T-cell (primary cell): ENCODE measurements at regions not wholly inside any gene's neighbourhood (a gene's known extent, or its start where the extent isn't known, plus 50 kb on each side); places are given as distances from the start of the nearest gene placed in this dataset.
"Not testable (repeated sequence)": the region's sequence is repeated elsewhere in the genome, so short reads cannot be mapped to it uniquely, and the experiment has no call there.

ENCODE experiments used
- ATAC-seq, 4 experiments: fragments of 200-7000 bp in 3 of 4; fragments of 150-1000 bp in 1 of 4; cut with Tn5 transposase; replicated peaks in 1 of 4; 1 replicate in 3 of 4; 2 replicates in 1 of 4; pipeline ENCODE4 v1.10.0; 2021; ENCODE audit warnings: moderate library complexity in 3 of 4, mild to moderate bottlenecking in 2 of 4, moderate number of reproducible peaks in 1 of 4
- CTCF ChIA-PET, 2 donors: fragments of 300-600 bp; sonication (Branson Sonifier 250); formaldehyde crosslinking; loops; one replicate each; lab custom pipeline; 2022; ENCODE audit warnings: antibody characterized with exemption in 2 of 2; lab: Charles Lee
- POLR2A ChIA-PET, 2 donors: fragments of 300-600 bp; sonication (Branson Sonifier 250); formaldehyde crosslinking; loops; one replicate each; lab custom pipeline; 2022; ENCODE audit warnings: antibody characterized with exemption in 2 of 2; lab: Charles Lee
- DNase-seq, 35 experiments: peaks; one replicate each; pipeline versions ENCODE4 v3.0.0 to v3.0.0-alpha.2; 2013 to 2023
- H3K27ac ChIP-seq: one replicate; pipeline ENCODE4 v1.5.1; 2013; ENCODE audit warnings: low read length
- H3K27me3 ChIP-seq, 2 experiments: replicated peaks in 1 of 2; 1 replicate in 1 of 2; 2 replicates in 1 of 2; pipeline versions ENCODE4 v1.6.1 to v1.7.0; 2013; ENCODE audit warnings: low read length in 1 of 2, mixed read lengths in 1 of 2; ENCODE audit not compliant: control insufficient read depth in 2 of 2, insufficient read depth in 2 of 2; ENCODE audit errors: extremely low read depth in 1 of 2
- H3K36me3 ChIP-seq, 2 donors: 1 replicate in 1 of 2; 2 replicates in 1 of 2; pipeline versions ENCODE4 v1.6.1 to v1.7.0; 2013; ENCODE audit warnings: low read length in 1 of 2; ENCODE audit not compliant: control insufficient read depth in 2 of 2, insufficient read depth in 1 of 2; ENCODE audit errors: extremely low read depth in 1 of 2
- H3K4me1 ChIP-seq, 2 experiments: 1 replicate in 1 of 2; 2 replicates in 1 of 2; pipeline versions ENCODE4 v1.6.1 to v1.7.0; 2013; ENCODE audit warnings: low read length in 2 of 2, mixed read lengths in 1 of 2; ENCODE audit not compliant: insufficient read depth in 2 of 2, control insufficient read depth in 1 of 2; ENCODE audit errors: extremely low read depth in 1 of 2
- H3K4me3 ChIP-seq, 2 donors: 1 replicate in 1 of 2; 2 replicates in 1 of 2; pipeline versions ENCODE4 v1.5.1 to v1.7.0; 2013; ENCODE audit warnings: mild to moderate bottlenecking in 2 of 2, low read length in 1 of 2, moderate library complexity in 1 of 2; ENCODE audit not compliant: control insufficient read depth in 1 of 2; ENCODE audit errors: extremely low read depth in 1 of 2
- H3K9me3 ChIP-seq: 2 replicates; pipeline ENCODE4 v1.7.0; 2013
- H3K27ac Mint-ChIP-seq, 2 donors: one replicate each; pipeline ENCODE4 v1.8.0; 2020 to 2021; ENCODE audit warnings: mild to moderate bottlenecking in 2 of 2, mixed read lengths in 2 of 2
- H3K27me3 Mint-ChIP-seq, 2 donors: one replicate each; pipeline ENCODE4 v1.8.0; 2021 to 2022; ENCODE audit warnings: mixed read lengths in 2 of 2
- H3K36me3 Mint-ChIP-seq: one replicate; pipeline ENCODE4 v1.8.0; 2021; ENCODE audit warnings: mixed read lengths
- H3K4me1 Mint-ChIP-seq, 3 donors: one replicate each; pipeline ENCODE4 v1.8.0; 2020 to 2022; ENCODE audit warnings: mixed read lengths in 3 of 3, mild to moderate bottlenecking in 1 of 3
- H3K4me3 Mint-ChIP-seq, 3 donors: one replicate each; pipeline ENCODE4 v1.8.0; 2020 to 2022; ENCODE audit warnings: mild to moderate bottlenecking in 3 of 3, mixed read lengths in 3 of 3, moderate library complexity in 3 of 3
- H3K9me3 Mint-ChIP-seq, 3 donors: one replicate each; pipeline ENCODE4 v1.8.0; 2020 to 2022; ENCODE audit warnings: mixed read lengths in 3 of 3
- WGBS: methylation state at CpG from one replicate; pipeline ENCODE4 v1.1.5; 2013; ENCODE audit warnings: missing lambda C conversion rate; ENCODE audit not compliant: insufficient coverage; 5-methylcytosine and 5-hydroxymethylcytosine counted together

DNA sequence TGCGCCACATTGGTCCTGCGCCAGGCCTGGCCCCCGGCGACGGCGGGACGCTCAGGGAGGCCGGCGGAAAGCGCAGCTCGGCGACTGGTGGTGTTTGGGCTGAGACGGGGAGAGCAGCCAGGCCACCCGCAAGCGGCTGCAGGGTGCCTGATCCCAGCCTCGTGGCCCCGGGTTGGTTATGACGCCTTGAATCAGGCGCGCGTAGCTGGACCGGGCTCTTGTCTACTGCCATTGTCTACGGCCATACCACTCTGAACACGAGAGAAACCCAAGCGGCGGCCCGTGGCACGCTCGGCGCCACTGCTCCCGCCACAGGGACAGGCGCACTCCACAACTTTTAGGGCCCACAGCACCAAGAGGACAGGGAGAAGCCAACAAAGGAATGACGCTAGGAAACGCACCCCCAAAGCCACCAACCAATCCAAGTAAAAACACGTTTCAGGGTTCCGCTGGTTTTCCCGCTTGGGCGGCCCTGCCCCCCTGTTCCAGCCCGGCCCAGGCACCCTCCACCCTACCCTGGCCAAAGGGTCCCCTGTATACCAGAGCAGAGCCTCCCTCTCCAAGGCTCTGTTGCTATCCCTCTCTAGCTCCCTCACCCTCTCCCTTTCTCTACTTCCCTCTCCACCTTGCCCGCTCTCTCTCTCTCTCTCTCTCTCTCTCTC, 1849.3 kb upstream of the DEFB115 start:
- ChIA-PET POLR2A (no interaction called here), CTCF (no interaction called here)
- Mint-ChIP-seq H3K4me1 (peaks cover 0 to 2% (median 0%) of the 10 kb centered on the region in 3 donors), H3K9me3 (peaks cover 23 to 39% (median 28%) of the 10 kb centered on the region in 3 donors), H3K4me3 (no peak overlapping the region), H3K27ac (no peak overlapping the region), H3K36me3 (peaks cover 4% of the 10 kb centered on the region), H3K27me3 (peaks cover 8 to 19% of the 10 kb centered on the region in 2 donors)
- 54% methylated on average over 37 of the region's 40 CpGs for WGBS
- Histone ChIP-seq H3K27me3 (peaks cover 0 to 8% of the 10 kb centered on the region in 2 experiments), H3K4me1 (peaks cover 0 to 3% of the 10 kb centered on the region in 2 experiments), H3K4me3 (no peak overlapping the region), H3K36me3 (no peaks in the 10 kb centered on the region), H3K27ac (no peak overlapping the region), H3K9me3 (no peaks in the 10 kb centered on the region)
- ATAC-seq (no peak), DNase-seq (no peak)

GRCh38 chr20:29408707-29409106, 1848.8 kb upstream of the DEFB115 start:
- H3K36me3 ChIP-seq, ATAC-seq, H3K4me3 ChIP-seq, H3K4me1 ChIP-seq, H3K4me3 Mint-ChIP-seq, POLR2A ChIA-PET, H3K4me1 Mint-ChIP-seq, DNase-seq, H3K9me3 ChIP-seq, CTCF ChIA-PET, H3K27me3 ChIP-seq, H3K36me3 Mint-ChIP-seq, H3K27ac Mint-ChIP-seq, H3K27ac ChIP-seq: not testable (repeated sequence)
- Mint-ChIP-seq H3K27me3 (peaks cover 8 to 19% of the 10 kb centered on the region in 2 donors), H3K9me3 (peaks cover 25 to 39% (median 32%) of the 10 kb centered on the region in 3 donors)
- WGBS = 59% methylated on average over 17 of the region's 17 CpGs

- H3K27me3 ChIP-seq, H3K4me1 Mint-ChIP-seq, CTCF ChIA-PET, POLR2A ChIA-PET, H3K36me3 Mint-ChIP-seq, H3K9me3 ChIP-seq, H3K4me3 Mint-ChIP-seq, ATAC-seq, DNase-seq, H3K27ac ChIP-seq, H3K36me3 ChIP-seq, H3K4me3 ChIP-seq, H3K4me1 ChIP-seq, H3K27ac Mint-ChIP-seq: not testable (repeated sequence)
- Mint-ChIP-seq H3K9me3 (peaks cover 25 to 39% (median 32%) of the 10 kb centered on the region in 3 donors), H3K27me3 (peaks cover 8 to 19% of the 10 kb centered on the region in 2 donors)
- WGBS = 45% methylated on average over 22 of the region's 26 CpGs
Measured at GRCh38 chr20:29409160-29409689, 1848.2 kb upstream of the DEFB115 start.

- no peaks in the 10 kb centered on the region for H3K36me3 ChIP-seq
- no peak overlapping the region for H3K4me3 ChIP-seq
- H3K4me1 ChIP-seq = peaks cover 0 to 3% of the 10 kb centered on the region in 2 experiments
- ChIA-PET POLR2A (no interaction called here), CTCF (no interaction called here)
- 54% methylated on average over 51 of the region's 57 CpGs for WGBS
- H3K27ac ChIP-seq = no peak overlapping the region
- no peaks in the 10 kb centered on the region for H3K9me3 ChIP-seq
- Mint-ChIP-seq H3K36me3 (peaks cover 4% of the 10 kb centered on the region), H3K27ac (no peak overlapping the region), H3K27me3 (peaks cover 8 to 19% of the 10 kb centered on the region in 2 donors), H3K4me1 (peaks cover 0 to 2% (median 0%) of the 10 kb centered on the region in 3 donors), H3K9me3 (peaks cover 25 to 34% (median 27%) of the 10 kb centered on the region in 3 donors), H3K4me3 (peak overlapping the region in 1 of 3 donors; percentile 14)
- H3K27me3 ChIP-seq = peaks cover 0 to 8% of the 10 kb centered on the region in 2 experiments
- peak in 3 of 4 experiments; percentile 15 to 22 (median 21) for ATAC-seq
- peak in 1 of 35 experiments; percentile 13 for DNase-seq
Measured at GRCh38 chr20:29409833-29410805, 1847.3 kb upstream of the DEFB115 start.

DNA sequence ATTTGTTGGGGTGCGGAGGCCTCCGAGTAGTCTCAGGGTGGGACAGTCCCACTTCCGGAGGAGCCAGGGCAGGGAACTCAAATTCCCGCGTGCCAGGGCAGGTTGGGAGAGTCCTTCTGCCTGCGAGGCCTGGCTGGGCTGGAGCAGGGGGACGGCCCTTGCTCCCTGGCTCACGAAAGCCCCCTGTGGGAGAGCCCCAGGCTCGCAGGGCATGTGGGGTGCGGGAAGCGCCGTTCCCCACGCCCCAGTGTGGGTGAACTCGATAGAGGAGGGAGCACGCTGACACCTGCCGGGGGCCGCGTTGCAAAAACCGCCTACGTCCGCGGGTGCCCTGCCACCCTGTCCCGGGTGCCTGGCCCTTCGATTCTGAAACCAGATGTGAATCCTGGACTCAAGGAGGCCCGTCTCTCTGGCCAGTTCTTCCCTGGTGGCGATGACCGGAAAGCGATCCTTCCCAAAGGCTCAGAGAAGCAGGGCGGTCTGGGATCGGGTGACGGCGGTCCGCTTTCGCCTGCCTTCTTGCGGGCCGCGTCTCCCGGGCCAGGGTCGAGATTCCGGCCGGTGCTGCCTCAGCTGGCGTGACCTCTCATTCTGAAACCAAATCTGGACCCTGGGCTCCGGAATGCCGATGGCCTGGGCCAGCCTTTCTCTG, 1846.5 kb upstream of the DEFB115 start:
- H3K9me3 Mint-ChIP-seq = peaks cover 24 to 33% (median 27%) of the 10 kb centered on the region in 3 donors
- H3K36me3 ChIP-seq = no peaks in the 10 kb centered on the region
- H3K4me3 Mint-ChIP-seq = peak overlapping the region in 1 of 3 donors; percentile 41
- ChIA-PET CTCF (no interaction called here), POLR2A (no interaction called here)
- peaks cover 8 to 19% of the 10 kb centered on the region in 2 donors for H3K27me3 Mint-ChIP-seq
- ATAC-seq (peak in 2 of 4 experiments; percentile 20 to 42), DNase-seq (no peak)
- peaks cover 0 to 3% of the 10 kb centered on the region in 2 experiments for H3K4me1 ChIP-seq
- peaks cover 0 to 8% of the 10 kb centered on the region in 2 experiments for H3K27me3 ChIP-seq
- H3K27ac Mint-ChIP-seq = no peak overlapping the region
- no peak overlapping the region for H3K4me3 ChIP-seq
- H3K36me3 Mint-ChIP-seq = peaks cover 4% of the 10 kb centered on the region
- H3K27ac ChIP-seq = no peak overlapping the region
- no peaks in the 10 kb centered on the region for H3K9me3 ChIP-seq
- WGBS = 57% methylated on average over 44 of the region's 44 CpGs
- H3K4me1 Mint-ChIP-seq = peaks cover 0 to 2% (median 0%) of the 10 kb centered on the region in 3 donors

DNA sequence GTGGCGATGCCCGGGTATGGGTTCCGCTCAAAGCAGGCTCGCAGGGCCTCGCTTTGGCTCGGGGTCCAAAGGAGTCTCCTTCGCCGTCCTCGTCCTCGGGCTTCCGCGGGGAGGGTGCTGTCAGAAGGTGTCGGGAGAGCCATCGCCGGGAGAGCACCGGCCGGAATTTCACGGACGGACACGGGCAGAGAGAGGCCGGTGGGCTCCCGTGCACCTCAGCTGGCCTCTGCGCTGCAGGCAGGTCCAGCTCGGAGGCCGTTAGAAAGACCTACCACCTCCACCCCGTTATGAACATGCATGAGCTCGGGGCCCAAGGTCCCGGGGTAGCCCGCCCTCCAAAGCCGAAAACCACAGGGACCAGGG, 1846.0 kb upstream of the DEFB115 start:
- ATAC-seq = peak in 1 of 4 experiments; percentile 17
- H3K27ac ChIP-seq, DNase-seq, H3K36me3 ChIP-seq, H3K9me3 ChIP-seq, H3K4me1 Mint-ChIP-seq, H3K27me3 ChIP-seq, H3K27ac Mint-ChIP-seq, CTCF ChIA-PET, H3K4me3 ChIP-seq, H3K36me3 Mint-ChIP-seq, H3K4me1 ChIP-seq, POLR2A ChIA-PET: not testable (repeated sequence)
- 51% methylated on average over 22 of the region's 30 CpGs for WGBS
- Mint-ChIP-seq H3K9me3 (peaks cover 23 to 31% (median 26%) of the 10 kb centered on the region in 3 donors), H3K27me3 (peaks cover 8 to 19% of the 10 kb centered on the region in 2 donors), H3K4me3 (peak overlapping the region in 1 of 3 donors; percentile 41)
